Ishikawa (cell line): ENCODE measurements at regions not wholly inside any gene's neighbourhood (a gene's known extent, or its start where the extent isn't known, plus 50 kb on each side); places are given as distances from the start of the nearest gene placed in this dataset.

Source experiments
- FOXM1 ChIP-seq: IDR thresholded peaks from 2 replicates; pipeline ENCODE4 v1.6.1; 2012; ENCODE audit warnings: low read depth, borderline replicate concordance
- MAX ChIP-seq: IDR thresholded peaks from 2 replicates; pipeline ENCODE4 v1.6.1; 2012
- REST ChIP-seq: IDR thresholded peaks from 2 replicates; pipeline ENCODE4 v1.6.1; 2012; ENCODE audit warnings: low read depth, mild to moderate bottlenecking
- YY1 ChIP-seq: IDR thresholded peaks from 2 replicates; pipeline ENCODE4 v1.6.1; 2012; ENCODE audit warnings: low read depth

GRCh38 chrX:113980953-113981352 lies 602.9 kb upstream of the HTR2C start:
- no peak for TF ChIP-seq FOXM1
- TF ChIP-seq YY1: no peak
- no peak for TF ChIP-seq MAX
- TF ChIP-seq REST: no peak
